ENCODE measurements at regions not wholly inside any gene's neighbourhood (a gene's known extent, or its start where the extent isn't known, plus 50 kb on each side); places are given as distances from the start of the nearest gene placed in this dataset.

GRCh38 chr1:104341944-104342343 is 592.2 kb downstream of the AMY1C start:
- TF ChIP-seq, protein P1, sequence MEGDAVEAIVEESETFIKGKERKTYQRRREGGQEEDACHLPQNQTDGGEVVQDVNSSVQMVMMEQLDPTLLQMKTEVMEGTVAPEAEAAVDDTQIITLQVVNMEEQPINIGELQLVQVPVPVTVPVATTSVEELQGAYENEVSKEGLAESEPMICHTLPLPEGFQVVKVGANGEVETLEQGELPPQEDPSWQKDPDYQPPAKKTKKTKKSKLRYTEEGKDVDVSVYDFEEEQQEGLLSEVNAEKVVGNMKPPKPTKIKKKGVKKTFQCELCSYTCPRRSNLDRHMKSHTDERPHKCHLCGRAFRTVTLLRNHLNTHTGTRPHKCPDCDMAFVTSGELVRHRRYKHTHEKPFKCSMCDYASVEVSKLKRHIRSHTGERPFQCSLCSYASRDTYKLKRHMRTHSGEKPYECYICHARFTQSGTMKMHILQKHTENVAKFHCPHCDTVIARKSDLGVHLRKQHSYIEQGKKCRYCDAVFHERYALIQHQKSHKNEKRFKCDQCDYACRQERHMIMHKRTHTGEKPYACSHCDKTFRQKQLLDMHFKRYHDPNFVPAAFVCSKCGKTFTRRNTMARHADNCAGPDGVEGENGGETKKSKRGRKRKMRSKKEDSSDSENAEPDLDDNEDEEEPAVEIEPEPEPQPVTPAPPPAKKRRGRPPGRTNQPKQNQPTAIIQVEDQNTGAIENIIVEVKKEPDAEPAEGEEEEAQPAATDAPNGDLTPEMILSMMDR (IDR thresholded peaks at IDR 0.05; ENCODE audit: extremely low read depth in 1 of 2, insufficient read depth in 1 of 2, low read depth in 1 of 2, low read length in 2 of 2): no peak
- TF ChIP-seq POLR2AphosphoS5 (IDR thresholded peaks at IDR 0.05; ENCODE audit: insufficient read depth, low read depth, low read length): no peak

Data from endothelial cell of umbilical vein (primary cell).